ENCODE measurements at regions not wholly inside any gene's neighbourhood (a gene's known extent, or its start where the extent isn't known, plus 50 kb on each side); places are given as distances from the start of the nearest gene placed in this dataset.
A peak's percentile ranks its signal among the peaks of the same experiment; 100 is the strongest.

- no peak for DNase-seq (ENCODE audit: low read depth)
- no peak for TF ChIP-seq CTCF (conservative IDR thresholded peaks at IDR 0.05; ENCODE audit: control insufficient read depth, insufficient read depth, low read depth, low read length)
- no peak overlapping the region for H3K4me3 ChIP-seq (ENCODE audit: control insufficient read depth, low read depth, low read length)
Observed at GRCh38 chr4:127196655-127197352, 436.0 kb upstream of the INTU start.

GRCh38 chr4:127203562-127204200 lies 429.1 kb upstream of the INTU start:
- no peak for TF ChIP-seq CTCF (conservative IDR thresholded peaks at IDR 0.05; ENCODE audit: control insufficient read depth, insufficient read depth, low read depth, low read length)
- no peak overlapping the region for H3K4me3 ChIP-seq (ENCODE audit: control insufficient read depth, low read depth, low read length)
- DNase-seq (ENCODE audit: low read depth) = peak; percentile 72

- DNase-seq (ENCODE audit: low read depth) = no peak
- TF ChIP-seq CTCF (conservative IDR thresholded peaks at IDR 0.05; ENCODE audit: control insufficient read depth, insufficient read depth, low read depth, low read length) = no peak
- no peak overlapping the region for H3K4me3 ChIP-seq (ENCODE audit: control insufficient read depth, low read depth, low read length)
Observed at GRCh38 chr4:127204322-127204721, 428.4 kb upstream of the INTU start.

DNA sequence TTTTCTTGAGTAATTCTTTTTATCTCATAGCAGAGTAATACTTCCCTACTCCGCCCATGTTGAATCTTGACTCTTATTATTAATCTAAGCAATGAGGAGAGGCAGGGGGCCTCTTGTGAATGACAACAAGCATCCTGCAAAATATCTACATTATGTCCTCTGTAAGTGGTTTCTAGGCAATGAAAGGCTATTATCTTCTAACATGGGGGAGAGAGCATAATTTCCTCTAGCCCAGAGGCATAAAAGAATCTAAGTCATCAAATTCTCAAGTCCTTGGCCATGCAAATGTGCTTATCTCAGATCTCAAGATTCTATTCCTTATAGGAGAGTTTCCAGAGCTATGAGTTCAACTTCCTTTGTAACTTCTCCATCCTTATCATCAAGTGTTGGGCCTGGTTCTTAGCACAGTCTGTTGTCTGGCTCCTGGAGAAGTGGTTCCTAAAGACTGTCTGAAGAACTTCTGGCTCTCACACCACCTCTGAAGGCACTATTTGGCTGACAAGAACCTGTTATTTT lies 423.1 kb upstream of the INTU start:
- TF ChIP-seq CTCF (conservative IDR thresholded peaks at IDR 0.05; ENCODE audit: control insufficient read depth, insufficient read depth, low read depth, low read length) = no peak
- no peak overlapping the region for H3K4me3 ChIP-seq (ENCODE audit: control insufficient read depth, low read depth, low read length)
- DNase-seq (ENCODE audit: low read depth) = no peak

GRCh38 chr4:127210893-127211649 lies 421.7 kb upstream of the INTU start:
- no peak overlapping the region for H3K4me3 ChIP-seq (ENCODE audit: control insufficient read depth, low read depth, low read length)
- TF ChIP-seq CTCF (conservative IDR thresholded peaks at IDR 0.05; ENCODE audit: control insufficient read depth, insufficient read depth, low read depth, low read length) = no peak
- DNase-seq (ENCODE audit: low read depth) = no peak

DNA sequence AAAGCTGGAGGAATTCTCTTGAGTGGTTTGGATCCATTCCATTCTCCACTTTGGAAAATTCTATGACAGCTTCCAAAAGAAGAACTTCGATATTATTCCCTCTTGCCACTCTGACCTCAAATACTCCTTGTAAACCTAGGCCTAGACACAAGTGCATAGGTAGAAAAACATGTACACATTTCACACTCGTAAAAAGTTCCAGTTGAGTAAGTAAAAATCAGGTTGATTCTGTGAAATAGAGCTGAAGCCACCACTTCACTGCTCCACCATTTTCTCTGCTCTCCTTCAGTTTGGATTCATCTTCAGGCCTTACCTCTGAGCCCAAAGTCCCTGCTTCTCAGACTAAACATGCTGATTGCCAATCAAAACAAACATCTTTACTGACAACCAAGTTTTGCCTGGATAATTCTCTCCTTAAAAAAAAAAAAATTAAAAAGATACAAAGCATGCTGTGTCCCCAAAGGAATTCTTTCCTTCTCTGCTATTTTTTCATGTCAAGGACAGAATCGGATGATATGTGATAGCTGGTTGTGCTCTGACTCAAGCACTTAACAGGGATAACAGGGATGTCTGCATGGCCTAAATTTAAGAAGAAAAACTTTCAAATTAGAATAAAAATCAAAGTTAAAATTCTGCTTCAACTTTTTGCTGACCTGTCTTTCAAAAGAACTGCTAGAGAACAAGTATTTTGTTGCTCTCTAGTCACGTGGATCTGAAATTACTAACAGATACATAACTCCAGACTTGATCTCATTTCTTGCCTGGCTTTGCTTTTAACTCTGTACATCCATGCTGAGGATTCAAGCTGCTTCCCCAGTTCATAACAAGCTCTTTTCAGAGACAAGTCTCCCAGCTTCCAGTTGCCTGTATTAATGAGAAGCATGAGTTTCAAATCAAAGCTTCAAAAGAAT lies 420.9 kb upstream of the INTU start:
- DNase-seq (ENCODE audit: low read depth) = no peak
- no peak for TF ChIP-seq CTCF (conservative IDR thresholded peaks at IDR 0.05; ENCODE audit: control insufficient read depth, insufficient read depth, low read depth, low read length)
- no peak overlapping the region for H3K4me3 ChIP-seq (ENCODE audit: control insufficient read depth, low read depth, low read length)
